GM12872 (cell line): ENCODE measurements at regions not wholly inside any gene's neighbourhood (a gene's known extent, or its start where the extent isn't known, plus 50 kb on each side); places are given as distances from the start of the nearest gene placed in this dataset.

Experiments
- CTCF ChIP-seq: IDR thresholded peaks from 3 replicates; pipeline ENCODE4 v1.5.1; 2011; ENCODE audit warnings: low read depth, mild to moderate bottlenecking, low read length, moderate library complexity; ENCODE audit not compliant: insufficient read depth

DNA sequence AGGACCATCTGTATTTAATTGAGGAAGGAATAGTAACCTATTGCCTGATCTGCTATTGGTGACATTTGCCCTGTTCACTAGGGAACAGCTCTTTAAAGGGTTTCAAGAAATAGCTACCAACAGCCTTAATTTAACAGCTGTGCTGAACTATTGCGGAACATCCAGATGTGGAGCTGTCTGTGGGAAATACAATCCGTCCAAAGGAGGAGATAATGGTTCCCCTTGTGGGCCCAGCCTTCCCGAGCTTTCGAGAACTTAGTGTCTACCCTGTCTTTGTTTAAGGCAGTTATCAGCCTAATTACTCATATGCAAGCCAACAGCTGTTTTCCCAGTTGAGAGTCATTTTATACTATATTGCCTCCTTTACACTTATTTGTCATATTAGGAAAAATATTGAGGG, 398.6 kb downstream of the WDR72 start:
- no peak for TF ChIP-seq CTCF

GRCh38 chr15:53359038-53359437, 400.4 kb downstream of the WDR72 start:
- no peak for TF ChIP-seq CTCF

DNA sequence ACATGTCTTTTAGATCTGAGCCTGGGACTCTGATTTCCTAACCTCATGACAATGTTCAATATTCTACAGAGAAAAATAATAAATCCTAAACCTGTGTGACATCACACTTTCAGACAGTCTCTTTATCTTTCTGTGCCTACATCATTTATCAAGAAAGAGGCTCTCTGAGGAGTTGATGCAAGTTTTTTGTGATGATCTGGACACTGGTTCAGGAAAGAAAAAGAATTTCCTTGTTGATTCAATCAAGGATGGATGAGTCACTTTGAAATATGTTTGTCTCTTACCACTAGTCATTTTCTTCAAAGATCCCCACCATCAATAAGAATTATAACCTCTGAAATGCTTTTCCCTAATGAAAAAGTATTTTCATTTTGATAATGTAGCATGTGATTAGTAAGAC, 404.6 kb downstream of the WDR72 start:
- no peak for TF ChIP-seq CTCF

- TF ChIP-seq CTCF, result no peak
These were observed 408.1 kb downstream of the WDR72 start for GRCh38 chr15:53351373-53351772.

- no peak for TF ChIP-seq CTCF
These were observed 412.9 kb downstream of the WDR72 start for GRCh38 chr15:53346583-53346982.

- TF ChIP-seq CTCF, result no peak
These were observed 427.9 kb downstream of the WDR72 start for GRCh38 chr15:53331328-53332190.

DNA sequence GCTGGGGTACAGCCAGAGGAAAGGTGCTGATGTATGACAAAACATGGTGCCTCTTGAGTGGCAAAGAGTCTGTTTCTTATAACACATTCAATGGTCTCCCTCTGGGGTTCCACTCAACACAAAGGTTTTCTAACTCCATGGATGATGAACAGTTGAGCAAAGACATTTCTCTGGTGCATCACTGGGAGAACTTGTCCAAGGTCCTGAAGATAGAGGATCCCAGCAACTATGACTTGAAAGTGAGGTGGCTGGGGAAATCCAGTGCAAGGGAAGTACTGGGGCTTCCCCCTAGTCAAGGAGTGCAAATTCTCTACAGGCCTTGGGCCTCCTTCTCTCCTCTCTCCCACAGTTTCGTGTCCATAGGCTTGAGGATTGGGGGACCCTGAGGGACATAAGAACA, 431.1 kb downstream of the WDR72 start:
- no peak for TF ChIP-seq CTCF
